ENCODE measurements at regions not wholly inside any gene's neighbourhood (a gene's known extent, or its start where the extent isn't known, plus 50 kb on each side); places are given as distances from the start of the nearest gene placed in this dataset.

GRCh38 chr9:84490206-84490841 is 149.8 kb upstream of the SLC28A3 start:
- no peaks in the 10 kb centered on the region for H3K4me1 ChIP-seq (ENCODE audit: insufficient read depth, low read length)
- H3K27me3 ChIP-seq (ENCODE audit: control insufficient read depth in 1 of 2, insufficient read depth in 2 of 2, low read length in 2 of 2), result no peaks in the 10 kb centered on the region
- no peak overlapping the region for H3K27ac Mint-ChIP-seq
- ChIA-PET POLR2A (no interaction called here), CTCF (interaction anchor here (0.7 kb wide), 1 partner anchor 870 kb away, joined by 3 read pairs; no protein-coding TSS in a partner anchor)
- ATAC-seq (ENCODE audit: poor library complexity), result no peak
- no peaks in the 10 kb centered on the region for H3K4me1 Mint-ChIP-seq (ENCODE audit: low read depth)
- intact Hi-C loops (cut with DNase I, micrococcal nuclease), result no loop called here
- H3K36me3 ChIP-seq (ENCODE audit: insufficient read depth, low read length), result no peaks in the 10 kb centered on the region
- no peak overlapping the region for H3K27ac ChIP-seq (ENCODE audit: low read depth in 1 of 2, low read length in 2 of 2)
- peaks cover 4% of the 10 kb centered on the region for H3K9me3 Mint-ChIP-seq
- H3K4me3 Mint-ChIP-seq, result no peak overlapping the region
- no peaks in the 10 kb centered on the region for H3K9me3 ChIP-seq (ENCODE audit: control insufficient read depth in 1 of 2, insufficient read depth in 1 of 2, low read length in 2 of 2)
- H3K36me3 Mint-ChIP-seq (ENCODE audit: low read depth), result no peaks in the 10 kb centered on the region
- DNase-seq, result no peak
- H3K27me3 Mint-ChIP-seq, result peaks cover 10% of the 10 kb centered on the region
- no peak overlapping the region for H3K4me3 ChIP-seq (ENCODE audit: low read length)
- no peak for TF ChIP-seq CTCF (IDR thresholded peaks at IDR 0.05)

GRCh38 chr9:84490842-84491325 is 150.3 kb upstream of the SLC28A3 start:
- H3K4me1 Mint-ChIP-seq (ENCODE audit: low read depth), result no peaks in the 10 kb centered on the region
- no peaks in the 10 kb centered on the region for H3K36me3 Mint-ChIP-seq (ENCODE audit: low read depth)
- no peak for DNase-seq
- no peak overlapping the region for H3K27ac ChIP-seq (ENCODE audit: low read depth in 1 of 2, low read length in 2 of 2)
- H3K27me3 ChIP-seq (ENCODE audit: control insufficient read depth in 1 of 2, insufficient read depth in 2 of 2, low read length in 2 of 2), result no peaks in the 10 kb centered on the region
- peaks cover 1% of the 10 kb centered on the region for H3K9me3 Mint-ChIP-seq
- H3K4me3 ChIP-seq (ENCODE audit: low read length), result no peak overlapping the region
- no peaks in the 10 kb centered on the region for H3K9me3 ChIP-seq (ENCODE audit: control insufficient read depth in 1 of 2, insufficient read depth in 1 of 2, low read length in 2 of 2)
- no peaks in the 10 kb centered on the region for H3K36me3 ChIP-seq (ENCODE audit: insufficient read depth, low read length)
- no peaks in the 10 kb centered on the region for H3K4me1 ChIP-seq (ENCODE audit: insufficient read depth, low read length)
- ChIA-PET CTCF (no interaction called here), POLR2A (no interaction called here)
- no peak overlapping the region for H3K27ac Mint-ChIP-seq
- H3K27me3 Mint-ChIP-seq, result peaks cover 6% of the 10 kb centered on the region
- no peak for TF ChIP-seq CTCF (IDR thresholded peaks at IDR 0.05)
- intact Hi-C loops (cut with DNase I, micrococcal nuclease), result no loop called here
- no peak for ATAC-seq (ENCODE audit: poor library complexity)
- no peak overlapping the region for H3K4me3 Mint-ChIP-seq

GRCh38 chr9:84492366-84493159 is 152.0 kb upstream of the SLC28A3 start:
- DNase-seq (no peak), ATAC-seq (ENCODE audit: poor library complexity) (no peak)
- H3K27me3 ChIP-seq (ENCODE audit: control insufficient read depth in 1 of 2, insufficient read depth in 2 of 2, low read length in 2 of 2), result no peaks in the 10 kb centered on the region
- H3K27ac ChIP-seq (ENCODE audit: low read depth in 1 of 2, low read length in 2 of 2), result no peak overlapping the region
- no peak overlapping the region for H3K4me3 ChIP-seq (ENCODE audit: low read length)
- CTCF ChIA-PET, result no interaction called here
- intact Hi-C loops (cut with DNase I, micrococcal nuclease), result no loop called here
- H3K9me3 Mint-ChIP-seq, result no peaks in the 10 kb centered on the region
- no peaks in the 10 kb centered on the region for H3K36me3 Mint-ChIP-seq (ENCODE audit: low read depth)
- H3K36me3 ChIP-seq (ENCODE audit: insufficient read depth, low read length), result no peaks in the 10 kb centered on the region
- H3K4me1 ChIP-seq (ENCODE audit: insufficient read depth, low read length), result no peaks in the 10 kb centered on the region
- TF ChIP-seq CTCF (IDR thresholded peaks at IDR 0.05), result no peak
- H3K27me3 Mint-ChIP-seq, result peaks cover 12% of the 10 kb centered on the region
- no peak overlapping the region for H3K4me3 Mint-ChIP-seq
- H3K4me1 Mint-ChIP-seq (ENCODE audit: low read depth), result no peaks in the 10 kb centered on the region
- no peak overlapping the region for H3K27ac Mint-ChIP-seq
- no peaks in the 10 kb centered on the region for H3K9me3 ChIP-seq (ENCODE audit: control insufficient read depth in 1 of 2, insufficient read depth in 1 of 2, low read length in 2 of 2)
- POLR2A ChIA-PET, result no interaction called here

Measured in CD4-positive, alpha-beta T cell (primary cell).